ENCODE measurements at regions not wholly inside any gene's neighbourhood (a gene's known extent, or its start where the extent isn't known, plus 50 kb on each side); places are given as distances from the start of the nearest gene placed in this dataset.

DNA sequence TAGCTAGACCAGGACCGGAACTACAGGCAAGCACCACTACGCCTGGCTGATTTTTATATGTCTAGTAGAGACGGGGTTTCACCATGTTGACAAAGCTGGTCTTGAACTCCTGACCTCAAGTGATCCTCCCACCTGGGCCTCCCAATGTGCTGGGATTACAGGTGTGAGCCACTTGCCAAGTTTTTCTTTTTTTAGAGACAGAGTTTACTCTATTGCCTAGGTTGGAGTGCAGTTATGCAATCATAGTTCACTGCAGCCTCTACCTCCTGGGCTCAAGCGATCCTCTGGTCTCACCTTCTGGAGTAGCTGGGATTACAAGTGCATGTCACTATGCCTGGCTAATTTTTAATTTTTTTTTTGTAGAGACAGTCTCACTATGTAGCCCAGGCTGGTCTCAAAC is 201.5 kb upstream of the TBX3 start:
- TF ChIP-seq KDM1A (IDR thresholded peaks at IDR 0.05; ENCODE audit: borderline replicate concordance, low read length) (no peak), MAFK (IDR thresholded peaks at IDR 0.05; ENCODE audit: low read depth, low read length) (no peak), ZNF274 (IDR thresholded peaks at IDR 0.05; ENCODE audit: borderline replicate concordance, extremely low read depth, low read length) (no peak), EZH2 (IDR thresholded peaks at IDR 0.05; ENCODE audit: low read depth, low read length, severe bottlenecking) (no peak), JUN (IDR thresholded peaks at IDR 0.05; ENCODE audit: low read depth, low read length) (no peak), POLR2AphosphoS5 (IDR thresholded peaks at IDR 0.05; ENCODE audit: low read depth, low read length) (no peak), TAF1 (IDR thresholded peaks at IDR 0.05; ENCODE audit: low read depth, low read length) (no peak), SRF (IDR thresholded peaks at IDR 0.05; ENCODE audit: low read depth, low read length) (no peak), CBX8 (IDR thresholded peaks at IDR 0.05; ENCODE audit: borderline replicate concordance, low read depth, low read length) (no peak), KDM5A (IDR thresholded peaks at IDR 0.05; ENCODE audit: low read length) (no peak), CEBPB (IDR thresholded peaks at IDR 0.05; ENCODE audit: low read depth, low read length) (no peak)
- TF ChIP-seq, protein P1, sequence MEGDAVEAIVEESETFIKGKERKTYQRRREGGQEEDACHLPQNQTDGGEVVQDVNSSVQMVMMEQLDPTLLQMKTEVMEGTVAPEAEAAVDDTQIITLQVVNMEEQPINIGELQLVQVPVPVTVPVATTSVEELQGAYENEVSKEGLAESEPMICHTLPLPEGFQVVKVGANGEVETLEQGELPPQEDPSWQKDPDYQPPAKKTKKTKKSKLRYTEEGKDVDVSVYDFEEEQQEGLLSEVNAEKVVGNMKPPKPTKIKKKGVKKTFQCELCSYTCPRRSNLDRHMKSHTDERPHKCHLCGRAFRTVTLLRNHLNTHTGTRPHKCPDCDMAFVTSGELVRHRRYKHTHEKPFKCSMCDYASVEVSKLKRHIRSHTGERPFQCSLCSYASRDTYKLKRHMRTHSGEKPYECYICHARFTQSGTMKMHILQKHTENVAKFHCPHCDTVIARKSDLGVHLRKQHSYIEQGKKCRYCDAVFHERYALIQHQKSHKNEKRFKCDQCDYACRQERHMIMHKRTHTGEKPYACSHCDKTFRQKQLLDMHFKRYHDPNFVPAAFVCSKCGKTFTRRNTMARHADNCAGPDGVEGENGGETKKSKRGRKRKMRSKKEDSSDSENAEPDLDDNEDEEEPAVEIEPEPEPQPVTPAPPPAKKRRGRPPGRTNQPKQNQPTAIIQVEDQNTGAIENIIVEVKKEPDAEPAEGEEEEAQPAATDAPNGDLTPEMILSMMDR (IDR thresholded peaks at IDR 0.05; ENCODE audit: control extremely low read depth in 1 of 3, insufficient read depth in 1 of 3, low read depth in 1 of 3, low read length in 3 of 3) = no peak

All from H1 (cell line).